Naive thymus-derived CD4-positive, alpha-beta T cell (primary cell): ENCODE measurements at regions not wholly inside any gene's neighbourhood (a gene's known extent, or its start where the extent isn't known, plus 50 kb on each side); places are given as distances from the start of the nearest gene placed in this dataset.

Experiments
- ATAC-seq: fragments of 150-1000 bp; cut with Tn5 transposase; 2 replicates; pipeline ENCODE4 v1.10.0; 2021; ENCODE audit warnings: mild to moderate bottlenecking, moderate library complexity
- CTCF ChIA-PET: fragments of 350-600 bp; sonication (Branson Sonifier 250); formaldehyde crosslinking; loops from one replicate; lab custom pipeline; 2021; ENCODE audit warnings: antibody characterized with exemption; lab: Charles Lee
- POLR2A ChIA-PET: fragments of 350-600 bp; sonication (Branson Sonifier 250); formaldehyde crosslinking; loops from one replicate; lab custom pipeline; 2021; ENCODE audit warnings: antibody characterized with exemption, inconsistent platforms; lab: Charles Lee
- DNase-seq, 9 donors: peaks; one replicate each; pipeline versions ENCODE4 v3.0.0 to v3.0.0-alpha.2; 2020 to 2022; ENCODE audit warnings: mixed read lengths in 1 of 9
- H3K27ac ChIP-seq: one replicate; pipeline ENCODE4 v1.7.0; 2013; ENCODE audit warnings: mild to moderate bottlenecking, low read depth, low read length, moderate library complexity
- H3K27me3 ChIP-seq, 2 donors: one replicate each; pipeline ENCODE4 v1.7.0; 2013; ENCODE audit warnings: low read length in 2 of 2, mild to moderate bottlenecking in 2 of 2, moderate library complexity in 2 of 2; ENCODE audit not compliant: control insufficient read depth in 2 of 2, insufficient read depth in 2 of 2
- H3K36me3 ChIP-seq, 3 experiments: 1 replicate in 2 of 3; 2 replicates in 1 of 3; pipeline ENCODE4 v1.7.0; 2013; ENCODE audit warnings: low read length in 3 of 3, mild to moderate bottlenecking in 3 of 3, moderate library complexity in 1 of 3; ENCODE audit not compliant: insufficient read depth in 3 of 3, control insufficient read depth in 2 of 3
- H3K4me1 ChIP-seq, 2 donors: one replicate each; pipeline ENCODE4 v1.7.0; 2013; ENCODE audit warnings: low read length in 2 of 2, mild to moderate bottlenecking in 2 of 2, moderate library complexity in 1 of 2; ENCODE audit not compliant: control insufficient read depth in 2 of 2, insufficient read depth in 2 of 2
- H3K4me3 ChIP-seq: 2 replicates; pipeline ENCODE4 v1.7.0; 2013; ENCODE audit warnings: mild to moderate bottlenecking, low read length
- H3K9me3 ChIP-seq, 3 experiments: 1 replicate in 2 of 3; 2 replicates in 1 of 3; pipeline ENCODE4 v1.7.0; 2013; ENCODE audit warnings: low read length in 3 of 3; ENCODE audit not compliant: control insufficient read depth in 2 of 3
- H3K27ac Mint-ChIP-seq, 9 donors: one replicate each; pipeline ENCODE4 v1.8.0; 2020 to 2022; ENCODE audit warnings: mixed read lengths in 9 of 9, mild to moderate bottlenecking in 8 of 9, moderate library complexity in 5 of 9, inconsistent platforms in 2 of 9
- H3K27me3 Mint-ChIP-seq, 5 donors: one replicate each; pipeline ENCODE4 v1.8.0; 2021 to 2022; ENCODE audit warnings: mixed read lengths in 5 of 5, mild to moderate bottlenecking in 1 of 5
- H3K36me3 Mint-ChIP-seq, 5 donors: one replicate each; pipeline ENCODE4 v1.8.0; 2020 to 2022; ENCODE audit warnings: mixed read lengths in 5 of 5, mild to moderate bottlenecking in 3 of 5, inconsistent platforms in 1 of 5
- H3K4me1 Mint-ChIP-seq, 7 donors: one replicate each; pipeline ENCODE4 v1.8.0; 2020 to 2022; ENCODE audit warnings: mixed read lengths in 7 of 7, mild to moderate bottlenecking in 3 of 7, inconsistent platforms in 1 of 7
- H3K4me3 Mint-ChIP-seq, 10 donors: one replicate each; pipeline ENCODE4 v1.8.0; 2020 to 2022; ENCODE audit warnings: mild to moderate bottlenecking in 10 of 10, mixed read lengths in 10 of 10, moderate library complexity in 6 of 10, inconsistent platforms in 2 of 10
- H3K9me3 Mint-ChIP-seq, 11 donors: one replicate each; pipeline ENCODE4 v1.8.0; 2020 to 2022; ENCODE audit warnings: mixed read lengths in 11 of 11, mild to moderate bottlenecking in 4 of 11, inconsistent platforms in 1 of 11, moderate library complexity in 1 of 11
- intact Hi-C, 2 donors: fragments of 100-400 bp; cut with micrococcal nuclease; formaldehyde crosslinking; loops; one replicate each; pipeline ENCODE4 v1.15.1; 2023

DNA sequence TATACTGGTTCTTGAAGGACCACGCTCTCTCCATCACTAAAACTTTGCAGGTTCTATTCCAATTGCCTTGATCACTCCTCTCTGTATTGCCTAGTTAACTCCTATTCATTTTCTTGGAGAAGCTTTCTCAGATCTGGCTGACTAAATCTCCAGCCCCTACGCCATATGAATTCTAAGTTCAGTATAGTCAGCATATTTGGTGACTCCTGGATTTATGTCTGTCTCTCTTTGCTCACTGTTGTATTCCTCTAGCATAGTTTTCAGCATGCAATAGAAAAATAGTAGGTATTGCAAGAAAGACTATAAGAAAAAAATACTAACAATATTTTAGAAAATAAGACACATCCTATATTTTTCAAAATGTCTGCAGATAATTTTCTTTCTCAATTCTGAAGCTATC, 579.7 kb downstream of the CDH11 start:
- peaks cover 0 to 6% (median 0%) of the 10 kb centered on the region in 5 donors for H3K36me3 Mint-ChIP-seq
- CTCF ChIA-PET: no interaction called here
- no peaks in the 10 kb centered on the region for H3K4me1 ChIP-seq
- no peak for DNase-seq
- POLR2A ChIA-PET: no interaction called here
- H3K4me1 Mint-ChIP-seq: no peaks in the 10 kb centered on the region
- no peak overlapping the region for H3K27ac ChIP-seq
- no peak overlapping the region for H3K4me3 ChIP-seq
- no peaks in the 10 kb centered on the region for H3K36me3 ChIP-seq
- no peaks in the 10 kb centered on the region for H3K27me3 Mint-ChIP-seq
- no peaks in the 10 kb centered on the region for H3K27me3 ChIP-seq
- peaks cover 2 to 40% (median 10%) of the 10 kb centered on the region in 11 donors for H3K9me3 Mint-ChIP-seq
- intact Hi-C loops: no loop called here
- no peak overlapping the region for H3K27ac Mint-ChIP-seq
- H3K9me3 ChIP-seq: peaks cover 0 to 6% (median 0%) of the 10 kb centered on the region in 3 experiments
- H3K4me3 Mint-ChIP-seq: no peak overlapping the region
- no peak for ATAC-seq

DNA sequence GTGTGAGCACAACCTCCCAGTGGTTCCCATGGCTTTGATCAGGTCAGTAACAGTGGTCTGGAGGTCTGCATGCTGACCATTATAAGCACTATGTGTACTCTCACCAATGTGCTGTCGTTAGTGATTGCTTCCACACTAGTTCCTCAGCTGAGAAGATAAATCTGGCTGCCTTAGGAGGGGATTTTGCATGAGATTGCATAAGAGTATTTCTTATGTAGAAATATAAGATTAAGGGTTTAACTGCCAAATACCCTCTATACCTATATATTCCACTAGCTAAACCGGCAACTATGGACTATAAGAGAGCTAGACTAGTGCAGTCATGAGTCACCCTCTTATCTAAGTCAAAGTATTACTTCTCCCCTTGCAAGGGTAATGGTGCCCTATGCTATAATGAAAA, 580.2 kb downstream of the CDH11 start:
- no peak overlapping the region for H3K27ac ChIP-seq
- ATAC-seq (no peak), DNase-seq (no peak)
- intact Hi-C loops: no loop called here
- H3K4me3 ChIP-seq: no peak overlapping the region
- no peaks in the 10 kb centered on the region for H3K27me3 ChIP-seq
- CTCF ChIA-PET: no interaction called here
- H3K27ac Mint-ChIP-seq: no peak overlapping the region
- peaks cover 0 to 6% (median 0%) of the 10 kb centered on the region in 5 donors for H3K36me3 Mint-ChIP-seq
- H3K9me3 Mint-ChIP-seq: peaks cover 2 to 37% (median 10%) of the 10 kb centered on the region in 11 donors
- no peaks in the 10 kb centered on the region for H3K36me3 ChIP-seq
- no peak overlapping the region for H3K4me3 Mint-ChIP-seq
- POLR2A ChIA-PET: no interaction called here
- no peaks in the 10 kb centered on the region for H3K4me1 ChIP-seq
- peaks cover 0 to 6% (median 0%) of the 10 kb centered on the region in 3 experiments for H3K9me3 ChIP-seq
- H3K4me1 Mint-ChIP-seq: no peaks in the 10 kb centered on the region
- H3K27me3 Mint-ChIP-seq: no peaks in the 10 kb centered on the region

GRCh38 chr16:64540434-64540833, 581.4 kb downstream of the CDH11 start:
- POLR2A ChIA-PET: no interaction called here
- intact Hi-C loops: no loop called here

GRCh38 chr16:64539811-64540371, 582.0 kb downstream of the CDH11 start:
- H3K9me3 ChIP-seq: peaks cover 0 to 6% (median 0%) of the 10 kb centered on the region in 3 experiments
- Mint-ChIP-seq H3K4me1 (no peaks in the 10 kb centered on the region), H3K9me3 (peaks cover 2 to 37% (median 15%) of the 10 kb centered on the region in 11 donors), H3K27me3 (no peaks in the 10 kb centered on the region), H3K36me3 (peaks cover 0 to 9% (median 0%) of the 10 kb centered on the region in 5 donors), H3K4me3 (no peak overlapping the region), H3K27ac (no peak overlapping the region)
- ChIA-PET CTCF (no interaction called here), POLR2A (no interaction called here)
- no peaks in the 10 kb centered on the region for H3K4me1 ChIP-seq
- no peaks in the 10 kb centered on the region for H3K27me3 ChIP-seq
- H3K4me3 ChIP-seq: no peak overlapping the region
- DNase-seq: no peak
- no peak for ATAC-seq
- no peak overlapping the region for H3K27ac ChIP-seq
- intact Hi-C loops: no loop called here
- H3K36me3 ChIP-seq: no peaks in the 10 kb centered on the region

More at GRCh38 chr16:64540434-64540833, 581.4 kb downstream of the CDH11 start:
- DNase-seq: no peak
- no peaks in the 10 kb centered on the region for H3K4me1 ChIP-seq
- no peaks in the 10 kb centered on the region for H3K27me3 ChIP-seq
- H3K4me3 Mint-ChIP-seq: no peak overlapping the region
- peaks cover 0 to 6% (median 0%) of the 10 kb centered on the region in 5 donors for H3K36me3 Mint-ChIP-seq
- H3K36me3 ChIP-seq: no peaks in the 10 kb centered on the region
- no peak overlapping the region for H3K27ac ChIP-seq
- ATAC-seq: no peak
- no peaks in the 10 kb centered on the region for H3K27me3 Mint-ChIP-seq
- H3K9me3 ChIP-seq: peaks cover 0 to 6% (median 0%) of the 10 kb centered on the region in 3 experiments
- no peaks in the 10 kb centered on the region for H3K4me1 Mint-ChIP-seq
- H3K9me3 Mint-ChIP-seq: peaks cover 2 to 35% (median 10%) of the 10 kb centered on the region in 11 donors
- CTCF ChIA-PET: no interaction called here
- no peak overlapping the region for H3K27ac Mint-ChIP-seq
- H3K4me3 ChIP-seq: no peak overlapping the region

- Histone ChIP-seq H3K4me3 (no peak overlapping the region), H3K4me1 (no peaks in the 10 kb centered on the region), H3K9me3 (no peaks in the 10 kb centered on the region), H3K36me3 (no peaks in the 10 kb centered on the region), H3K27me3 (no peaks in the 10 kb centered on the region), H3K27ac (no peak overlapping the region)
- DNase-seq: no peak
- H3K4me3 Mint-ChIP-seq: no peak overlapping the region
- no peak for ATAC-seq
- peaks cover 0 to 11% (median 0%) of the 10 kb centered on the region in 5 donors for H3K36me3 Mint-ChIP-seq
- no peaks in the 10 kb centered on the region for H3K4me1 Mint-ChIP-seq
- ChIA-PET CTCF (no interaction called here), POLR2A (no interaction called here)
- peaks cover 5 to 62% (median 19%) of the 10 kb centered on the region in 11 donors for H3K9me3 Mint-ChIP-seq
- intact Hi-C loops: no loop called here
- no peak overlapping the region for H3K27ac Mint-ChIP-seq
- no peaks in the 10 kb centered on the region for H3K27me3 Mint-ChIP-seq
Measured at GRCh38 chr16:64534180-64534780, 587.6 kb downstream of the CDH11 start.

GRCh38 chr16:64532691-64533090, 589.2 kb downstream of the CDH11 start:
- POLR2A ChIA-PET: no interaction called here
- Mint-ChIP-seq H3K4me3 (no peak overlapping the region), H3K36me3 (peaks cover 0 to 7% (median 0%) of the 10 kb centered on the region in 5 donors), H3K4me1 (no peaks in the 10 kb centered on the region), H3K27ac (no peak overlapping the region), H3K9me3 (peaks cover 4 to 62% (median 17%) of the 10 kb centered on the region in 11 donors), H3K27me3 (no peaks in the 10 kb centered on the region)
- no peak for ATAC-seq
- Histone ChIP-seq H3K27me3 (no peaks in the 10 kb centered on the region), H3K36me3 (no peaks in the 10 kb centered on the region), H3K4me3 (no peak overlapping the region), H3K4me1 (no peaks in the 10 kb centered on the region), H3K9me3 (no peaks in the 10 kb centered on the region), H3K27ac (no peak overlapping the region)
- intact Hi-C loops: no loop called here
- DNase-seq: no peak
- CTCF ChIA-PET: no interaction called here

DNA sequence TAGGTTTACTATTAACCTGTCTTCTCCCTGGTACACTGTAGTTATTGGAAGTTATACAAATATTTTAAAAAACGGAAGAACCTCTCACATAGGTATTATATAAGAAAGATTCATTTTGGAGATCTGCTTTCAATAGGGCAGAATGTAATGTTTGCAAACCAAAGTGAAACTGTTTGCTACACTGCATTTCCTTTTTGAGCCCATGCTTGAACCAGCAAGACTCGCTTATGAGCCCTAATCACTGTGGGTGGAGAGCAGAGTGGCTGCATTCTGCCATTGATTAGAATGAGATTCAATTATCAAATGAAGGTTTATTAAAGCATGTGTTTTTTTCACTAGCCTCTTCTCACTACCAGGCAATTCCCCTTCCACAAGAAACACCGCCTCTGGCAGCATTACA, 589.7 kb downstream of the CDH11 start:
- Histone ChIP-seq H3K36me3 (no peaks in the 10 kb centered on the region), H3K4me1 (no peaks in the 10 kb centered on the region), H3K27ac (no peak overlapping the region), H3K4me3 (no peak overlapping the region), H3K27me3 (no peaks in the 10 kb centered on the region), H3K9me3 (no peaks in the 10 kb centered on the region)
- Mint-ChIP-seq H3K36me3 (peaks cover 0 to 7% (median 0%) of the 10 kb centered on the region in 5 donors), H3K9me3 (peaks cover 7 to 62% (median 16%) of the 10 kb centered on the region in 11 donors), H3K4me1 (no peaks in the 10 kb centered on the region), H3K27me3 (no peaks in the 10 kb centered on the region), H3K4me3 (no peak overlapping the region), H3K27ac (no peak overlapping the region)
- ChIA-PET POLR2A (no interaction called here), CTCF (no interaction called here)
- ATAC-seq (no peak), DNase-seq (no peak)
- intact Hi-C loops: no loop called here
